Breast epithelium (tissue), 3 donors: ENCODE measurements at regions not wholly inside any gene's neighbourhood (a gene's known extent, or its start where the extent isn't known, plus 50 kb on each side); places are given as distances from the start of the nearest gene placed in this dataset.

Experiments used
- POLR2A ChIP-seq: fragments of 450-650 bp; IDR thresholded peaks from one replicate; pipeline ENCODE4 v1.6.1; 2016; ENCODE audit warnings: antibody characterized with exemption, mild to moderate bottlenecking, moderate library complexity
- POLR2AphosphoS5 ChIP-seq, 3 donors: sonication (generic); formaldehyde crosslinking; IDR thresholded peaks; one replicate each; pipeline ENCODE4 v1.6.1; 2017; ENCODE audit warnings: antibody characterized with exemption in 3 of 3
- TF ChIP-seq, protein P1 (sequence below), 3 donors: fragments of 450-650 bp; IDR thresholded peaks; one replicate each; pipeline ENCODE4 v1.5.1; 2016 to 2017; ENCODE audit warnings: antibody characterized with exemption in 3 of 3, mild to moderate bottlenecking in 3 of 3, moderate library complexity in 3 of 3

- TF ChIP-seq POLR2AphosphoS5 (IDR thresholded peaks at IDR 0.05) (no peak), POLR2A (no peak)
- TF ChIP-seq, protein P1, sequence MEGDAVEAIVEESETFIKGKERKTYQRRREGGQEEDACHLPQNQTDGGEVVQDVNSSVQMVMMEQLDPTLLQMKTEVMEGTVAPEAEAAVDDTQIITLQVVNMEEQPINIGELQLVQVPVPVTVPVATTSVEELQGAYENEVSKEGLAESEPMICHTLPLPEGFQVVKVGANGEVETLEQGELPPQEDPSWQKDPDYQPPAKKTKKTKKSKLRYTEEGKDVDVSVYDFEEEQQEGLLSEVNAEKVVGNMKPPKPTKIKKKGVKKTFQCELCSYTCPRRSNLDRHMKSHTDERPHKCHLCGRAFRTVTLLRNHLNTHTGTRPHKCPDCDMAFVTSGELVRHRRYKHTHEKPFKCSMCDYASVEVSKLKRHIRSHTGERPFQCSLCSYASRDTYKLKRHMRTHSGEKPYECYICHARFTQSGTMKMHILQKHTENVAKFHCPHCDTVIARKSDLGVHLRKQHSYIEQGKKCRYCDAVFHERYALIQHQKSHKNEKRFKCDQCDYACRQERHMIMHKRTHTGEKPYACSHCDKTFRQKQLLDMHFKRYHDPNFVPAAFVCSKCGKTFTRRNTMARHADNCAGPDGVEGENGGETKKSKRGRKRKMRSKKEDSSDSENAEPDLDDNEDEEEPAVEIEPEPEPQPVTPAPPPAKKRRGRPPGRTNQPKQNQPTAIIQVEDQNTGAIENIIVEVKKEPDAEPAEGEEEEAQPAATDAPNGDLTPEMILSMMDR (IDR thresholded peaks at IDR 0.05), result no peak
Observed at GRCh38 chr4:105061731-105062130, 84.9 kb upstream of the TET2 start.
